ENCODE measurements at regions not wholly inside any gene's neighbourhood (a gene's known extent, or its start where the extent isn't known, plus 50 kb on each side); places are given as distances from the start of the nearest gene placed in this dataset.

DNA sequence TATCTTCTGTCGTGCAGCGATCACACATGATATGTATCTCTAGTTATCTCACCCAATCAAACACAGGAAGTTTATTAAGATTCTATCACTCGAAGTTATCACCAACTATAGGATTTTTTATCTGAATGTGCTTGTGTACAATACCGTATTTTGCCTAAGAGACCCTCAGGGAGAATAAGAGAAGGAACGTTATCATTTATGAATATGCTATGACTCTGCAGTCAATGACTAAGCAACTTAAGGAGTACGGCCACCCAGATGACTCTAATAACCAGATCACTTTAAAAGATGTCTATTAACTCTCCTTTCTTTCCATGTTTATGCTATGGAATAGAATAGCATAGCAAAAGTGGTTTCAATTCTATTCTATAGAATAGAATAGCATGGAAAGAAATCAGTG, 486.4 kb downstream of the BCL11B start:
- TF ChIP-seq, protein P1, sequence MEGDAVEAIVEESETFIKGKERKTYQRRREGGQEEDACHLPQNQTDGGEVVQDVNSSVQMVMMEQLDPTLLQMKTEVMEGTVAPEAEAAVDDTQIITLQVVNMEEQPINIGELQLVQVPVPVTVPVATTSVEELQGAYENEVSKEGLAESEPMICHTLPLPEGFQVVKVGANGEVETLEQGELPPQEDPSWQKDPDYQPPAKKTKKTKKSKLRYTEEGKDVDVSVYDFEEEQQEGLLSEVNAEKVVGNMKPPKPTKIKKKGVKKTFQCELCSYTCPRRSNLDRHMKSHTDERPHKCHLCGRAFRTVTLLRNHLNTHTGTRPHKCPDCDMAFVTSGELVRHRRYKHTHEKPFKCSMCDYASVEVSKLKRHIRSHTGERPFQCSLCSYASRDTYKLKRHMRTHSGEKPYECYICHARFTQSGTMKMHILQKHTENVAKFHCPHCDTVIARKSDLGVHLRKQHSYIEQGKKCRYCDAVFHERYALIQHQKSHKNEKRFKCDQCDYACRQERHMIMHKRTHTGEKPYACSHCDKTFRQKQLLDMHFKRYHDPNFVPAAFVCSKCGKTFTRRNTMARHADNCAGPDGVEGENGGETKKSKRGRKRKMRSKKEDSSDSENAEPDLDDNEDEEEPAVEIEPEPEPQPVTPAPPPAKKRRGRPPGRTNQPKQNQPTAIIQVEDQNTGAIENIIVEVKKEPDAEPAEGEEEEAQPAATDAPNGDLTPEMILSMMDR (IDR thresholded peaks at IDR 0.05), result no peak
- TF ChIP-seq CHD2 (IDR thresholded peaks at IDR 0.05; ENCODE audit: low read length, partially characterized antibody), result no peak
- no peak for TF ChIP-seq TAF1 (IDR thresholded peaks at IDR 0.05; ENCODE audit: borderline replicate concordance, low read depth, low read length)

Data from SK-N-SH (cell line).